Breast epithelium (tissue), 3 donors: ENCODE measurements at regions not wholly inside any gene's neighbourhood (a gene's known extent, or its start where the extent isn't known, plus 50 kb on each side); places are given as distances from the start of the nearest gene placed in this dataset.

Source experiments
- CTCF ChIP-seq, 3 donors: fragments of 450-650 bp; IDR thresholded peaks; one replicate each; pipeline ENCODE4 v1.5.1; 2016 to 2017; ENCODE audit warnings: antibody characterized with exemption in 3 of 3, mild to moderate bottlenecking in 3 of 3, moderate library complexity in 3 of 3
- POLR2A ChIP-seq: fragments of 450-650 bp; IDR thresholded peaks from one replicate; pipeline ENCODE4 v1.6.1; 2016; ENCODE audit warnings: antibody characterized with exemption, mild to moderate bottlenecking, moderate library complexity

GRCh38 chr4:134375775-134376174 is 174.2 kb upstream of the PABPC4L start:
- TF ChIP-seq POLR2A (no peak), CTCF (IDR thresholded peaks at IDR 0.05) (no peak)
